ENCODE measurements at regions not wholly inside any gene's neighbourhood (a gene's known extent, or its start where the extent isn't known, plus 50 kb on each side); places are given as distances from the start of the nearest gene placed in this dataset.
"Not testable (repeated sequence)": the region's sequence is repeated elsewhere in the genome, so short reads cannot be mapped to it uniquely, and the experiment has no call there.

DNA sequence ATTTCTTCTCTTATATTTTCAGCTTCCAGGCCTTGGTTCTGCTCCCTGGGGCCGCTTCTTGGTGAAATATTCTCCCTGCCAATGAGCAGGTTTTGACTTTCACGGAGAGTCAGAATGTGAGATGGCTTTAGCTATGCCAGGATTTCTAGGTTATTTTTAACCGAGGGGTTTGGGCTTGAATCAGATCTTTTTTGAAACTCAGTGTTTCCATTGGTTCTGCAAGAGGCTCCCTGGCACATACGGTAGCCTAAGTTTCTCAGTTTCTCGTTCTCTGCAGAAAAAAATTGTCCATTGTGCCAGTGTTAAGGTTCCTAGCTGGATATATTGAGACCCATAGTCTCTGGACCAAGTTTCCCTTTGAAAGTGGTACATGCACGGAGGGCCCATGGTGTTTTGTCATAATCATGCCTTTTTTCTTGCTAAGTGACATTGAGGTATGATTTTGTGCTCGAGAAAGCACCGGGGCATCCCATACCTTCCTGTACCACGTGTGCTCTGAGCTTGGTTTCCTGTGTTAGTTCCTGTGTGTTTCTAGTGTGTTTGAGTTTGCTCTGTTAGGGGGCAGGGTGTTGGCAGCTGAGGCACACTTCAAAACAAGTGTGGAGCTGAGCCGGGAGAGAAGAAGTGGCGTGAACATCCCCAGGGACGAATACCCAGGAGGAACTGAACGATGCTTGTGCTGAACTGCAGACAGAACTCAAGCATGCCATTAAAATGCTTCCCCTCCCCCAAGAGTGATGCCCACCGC, 127.2 kb downstream of the HS3ST3B1 start:
- no peak for DNase-seq

DNA sequence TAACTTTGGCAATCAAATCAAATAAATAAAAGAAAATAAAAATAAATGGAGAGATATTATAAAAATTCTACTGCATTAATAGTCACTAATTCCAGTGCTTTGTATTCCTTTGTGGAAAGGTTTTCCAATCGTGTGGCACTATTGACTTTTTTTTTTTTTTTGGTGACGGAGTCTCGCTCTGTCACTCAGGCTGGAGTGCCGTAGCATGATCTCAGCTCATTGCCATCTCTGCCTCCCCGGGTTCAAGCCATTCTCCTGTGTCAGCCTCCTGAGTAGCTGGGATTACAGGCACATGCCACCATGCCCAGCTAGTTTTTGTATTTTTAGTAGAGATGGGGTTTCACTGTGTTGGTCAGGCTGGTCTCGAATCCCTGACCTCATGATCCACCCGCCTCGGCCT, 122.3 kb downstream of the HS3ST3B1 start:
- not testable (repeated sequence) for DNase-seq

DNA sequence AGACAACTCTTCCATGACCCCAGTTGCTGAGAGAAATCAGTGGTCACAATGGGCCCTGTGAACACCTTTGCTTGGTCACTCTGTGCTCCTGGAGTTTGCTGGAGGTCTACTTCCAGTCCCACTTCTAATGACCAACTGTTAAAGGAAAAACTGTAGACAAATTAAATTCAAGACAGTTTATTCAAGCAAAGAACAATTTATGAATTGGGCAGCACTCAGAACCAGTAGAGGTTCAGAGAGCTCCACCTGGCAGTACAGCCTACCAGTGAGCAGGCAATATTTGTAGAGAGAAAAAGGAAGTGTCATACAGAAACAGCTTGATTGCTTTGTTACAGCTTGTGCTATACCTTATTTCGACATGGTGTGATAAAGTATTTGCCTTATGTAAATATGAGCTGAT, 116.5 kb downstream of the HS3ST3B1 start:
- no peak for DNase-seq

DNA sequence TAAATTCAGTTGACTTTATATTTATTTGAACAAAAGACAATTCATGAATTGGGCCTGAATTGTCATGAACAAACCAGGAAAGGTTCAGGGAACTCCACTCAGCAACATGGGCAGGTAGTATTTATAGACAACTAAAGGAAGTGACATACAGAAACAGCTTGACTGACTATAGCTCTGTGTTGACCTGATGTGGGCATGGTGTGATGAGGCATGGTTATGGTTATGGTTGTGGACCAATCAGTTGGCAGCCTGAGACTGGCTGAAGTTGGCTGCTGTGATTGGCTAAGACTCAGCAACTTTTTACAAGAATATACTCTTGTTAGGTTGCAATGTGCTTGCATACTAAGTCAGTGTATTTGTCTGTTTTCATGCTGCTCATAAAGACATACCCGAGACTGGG, 108.4 kb downstream of the HS3ST3B1 start:
- no peak for DNase-seq

DNA sequence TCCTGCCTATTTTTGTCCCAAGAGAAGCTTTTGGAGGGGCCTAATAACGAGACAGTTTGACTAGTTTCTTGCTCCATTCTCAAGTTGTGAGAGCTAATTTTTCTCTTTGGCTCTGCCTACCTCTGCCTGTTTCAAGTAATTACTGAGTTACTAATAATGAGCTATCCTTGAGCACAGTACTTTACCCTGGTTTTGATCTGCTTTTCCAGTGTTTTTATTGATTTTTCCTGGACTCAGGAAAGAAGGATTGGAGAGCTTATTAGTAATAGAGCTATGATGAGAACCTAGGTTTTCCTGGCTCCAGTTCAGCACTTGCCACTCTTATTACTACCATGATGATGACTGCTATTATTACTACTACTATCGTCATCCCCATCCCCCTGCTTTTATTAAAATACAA, 106.7 kb downstream of the HS3ST3B1 start:
- no peak for DNase-seq

DNA sequence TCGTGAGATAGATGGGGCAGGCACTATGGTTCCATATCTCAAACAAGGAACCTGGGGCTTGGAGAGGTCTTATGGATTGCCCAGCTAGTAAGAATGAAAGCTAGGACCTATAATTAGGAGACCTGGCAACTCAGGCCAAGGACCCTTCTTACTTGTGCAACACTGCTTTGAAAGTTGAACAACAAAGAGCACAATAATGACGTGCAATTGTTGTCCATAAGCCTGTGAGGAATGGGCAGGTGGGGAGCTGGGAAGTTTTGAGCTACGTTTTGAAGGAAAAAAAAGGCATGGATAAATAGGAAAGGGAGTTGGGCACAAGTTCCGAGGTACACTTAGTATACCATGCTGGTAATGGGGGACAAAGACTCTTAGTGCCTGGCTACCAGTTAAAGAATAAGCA, 104.3 kb downstream of the HS3ST3B1 start:
- DNase-seq: no peak

Data from right lung (tissue), 2 donors.